GM13977 (cell line): ENCODE measurements at regions not wholly inside any gene's neighbourhood (a gene's known extent, or its start where the extent isn't known, plus 50 kb on each side); places are given as distances from the start of the nearest gene placed in this dataset.

Experiments
- DNase-seq: peaks from one replicate; pipeline ENCODE4 v3.0.0; 2012; ENCODE audit warnings: low spot score
- in situ Hi-C: fragments of 300-500 bp; cut with MboI; formaldehyde crosslinking; loops from one replicate; pipeline ENCODE4 v1.12.0; 2022; ENCODE audit warnings: low sequenced_read_pairs, low pct_unique_long_range_greater_than_20kb, mixed read lengths, inconsistent platforms; ENCODE audit not compliant: unreplicated experiment
- TF ChIP-seq, protein P1 (sequence below): IDR thresholded peaks from 2 replicates; pipeline ENCODE4 v1.5.1; 2012; ENCODE audit warnings: mild to moderate bottlenecking, control low read depth; ENCODE audit not compliant: insufficient read depth; ENCODE audit errors: extremely low read depth, missing control alignments

DNA sequence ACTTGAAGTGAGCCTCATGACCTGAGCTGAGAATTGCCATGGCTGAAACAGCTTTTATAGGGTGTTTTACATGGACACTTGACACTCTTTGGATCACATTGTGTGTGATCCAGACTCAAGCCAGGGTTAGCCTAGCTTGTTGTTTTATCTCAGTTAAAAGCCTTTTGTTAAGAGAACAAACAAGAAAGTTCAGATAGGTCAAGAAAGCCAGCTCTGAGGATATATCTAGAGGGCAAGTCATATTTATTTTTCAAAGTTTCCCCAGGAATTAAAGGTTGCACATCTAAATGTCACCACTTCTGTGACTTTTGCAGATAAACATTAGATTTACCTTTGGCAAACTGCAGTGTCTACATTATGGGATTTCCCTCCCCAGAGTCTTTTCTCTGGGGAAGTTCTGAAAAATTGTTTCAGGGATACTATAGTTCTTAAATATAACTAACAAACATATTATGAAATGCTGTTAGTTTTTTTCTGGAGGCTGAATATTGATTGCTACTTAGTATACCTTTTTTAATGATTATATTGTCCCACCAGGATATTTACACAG lies 134.5 kb downstream of the C9orf152 start:
- in situ Hi-C loops = loop anchor here (25.0 kb wide), 1 partner anchor 89 kb away; no protein-coding TSS in a partner anchor
- no peak for DNase-seq
- TF ChIP-seq, protein P1, sequence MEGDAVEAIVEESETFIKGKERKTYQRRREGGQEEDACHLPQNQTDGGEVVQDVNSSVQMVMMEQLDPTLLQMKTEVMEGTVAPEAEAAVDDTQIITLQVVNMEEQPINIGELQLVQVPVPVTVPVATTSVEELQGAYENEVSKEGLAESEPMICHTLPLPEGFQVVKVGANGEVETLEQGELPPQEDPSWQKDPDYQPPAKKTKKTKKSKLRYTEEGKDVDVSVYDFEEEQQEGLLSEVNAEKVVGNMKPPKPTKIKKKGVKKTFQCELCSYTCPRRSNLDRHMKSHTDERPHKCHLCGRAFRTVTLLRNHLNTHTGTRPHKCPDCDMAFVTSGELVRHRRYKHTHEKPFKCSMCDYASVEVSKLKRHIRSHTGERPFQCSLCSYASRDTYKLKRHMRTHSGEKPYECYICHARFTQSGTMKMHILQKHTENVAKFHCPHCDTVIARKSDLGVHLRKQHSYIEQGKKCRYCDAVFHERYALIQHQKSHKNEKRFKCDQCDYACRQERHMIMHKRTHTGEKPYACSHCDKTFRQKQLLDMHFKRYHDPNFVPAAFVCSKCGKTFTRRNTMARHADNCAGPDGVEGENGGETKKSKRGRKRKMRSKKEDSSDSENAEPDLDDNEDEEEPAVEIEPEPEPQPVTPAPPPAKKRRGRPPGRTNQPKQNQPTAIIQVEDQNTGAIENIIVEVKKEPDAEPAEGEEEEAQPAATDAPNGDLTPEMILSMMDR = no peak

DNA sequence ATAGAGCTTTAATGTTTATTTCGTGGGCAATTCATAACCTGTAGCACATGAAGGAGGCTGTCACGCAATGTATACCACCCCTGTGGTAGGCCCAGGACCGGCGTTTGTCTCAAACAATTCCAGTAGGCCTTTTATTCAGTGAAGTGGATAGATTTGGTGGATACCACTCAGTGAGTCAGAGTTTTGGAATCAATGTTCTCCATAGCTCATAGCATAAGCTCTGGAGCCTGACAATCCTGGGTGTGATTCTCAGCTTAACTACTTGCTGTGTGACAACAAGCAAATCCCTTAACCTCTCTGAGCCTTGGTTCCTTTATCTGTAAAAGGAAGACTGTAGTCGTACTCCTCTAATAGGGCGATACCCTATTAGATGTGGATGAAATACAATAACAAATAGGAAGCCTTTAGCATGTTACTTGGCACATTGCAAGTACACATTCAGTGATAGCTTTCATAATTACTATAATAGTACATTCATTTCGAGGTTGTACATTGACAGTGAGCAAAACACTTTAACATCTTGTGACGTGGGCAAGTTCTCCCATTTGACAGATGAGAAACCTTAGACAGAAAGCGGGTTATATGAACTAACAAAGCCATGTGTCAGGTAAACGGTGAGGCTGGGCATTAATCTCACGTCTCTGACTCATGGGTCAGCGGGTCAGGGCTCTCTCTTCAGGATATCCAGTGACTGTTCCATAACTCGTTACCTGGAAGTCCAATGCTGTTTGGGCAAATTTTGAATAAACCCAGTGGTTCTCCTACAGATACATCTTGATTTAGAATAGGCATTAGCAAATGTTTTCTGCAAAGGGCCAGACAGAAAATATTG lies 130.8 kb downstream of the C9orf152 start:
- TF ChIP-seq, protein P1 = no peak
- DNase-seq = no peak
- in situ Hi-C loops = no loop called here

DNA sequence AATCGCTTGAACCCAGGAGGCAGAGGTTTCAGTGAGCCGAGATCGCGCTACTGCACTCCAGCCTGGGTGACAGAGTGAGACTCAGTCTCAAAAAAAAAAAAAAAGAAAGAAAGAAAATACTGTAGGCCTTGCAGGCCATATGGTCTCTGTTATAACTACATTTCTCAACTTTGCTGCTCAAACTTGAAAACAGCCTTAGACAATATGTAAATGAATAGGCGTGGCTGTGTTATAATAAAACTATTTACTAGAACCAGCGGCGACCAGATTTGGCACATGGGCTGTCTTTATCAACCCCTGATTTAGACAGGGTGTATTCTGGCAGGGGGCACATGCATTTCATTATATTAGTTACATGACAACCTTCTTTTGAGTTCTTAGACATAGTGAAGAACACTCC lies 130.0 kb downstream of the C9orf152 start:
- TF ChIP-seq, protein P1 = no peak
- in situ Hi-C loops = no loop called here
- DNase-seq = no peak

DNA sequence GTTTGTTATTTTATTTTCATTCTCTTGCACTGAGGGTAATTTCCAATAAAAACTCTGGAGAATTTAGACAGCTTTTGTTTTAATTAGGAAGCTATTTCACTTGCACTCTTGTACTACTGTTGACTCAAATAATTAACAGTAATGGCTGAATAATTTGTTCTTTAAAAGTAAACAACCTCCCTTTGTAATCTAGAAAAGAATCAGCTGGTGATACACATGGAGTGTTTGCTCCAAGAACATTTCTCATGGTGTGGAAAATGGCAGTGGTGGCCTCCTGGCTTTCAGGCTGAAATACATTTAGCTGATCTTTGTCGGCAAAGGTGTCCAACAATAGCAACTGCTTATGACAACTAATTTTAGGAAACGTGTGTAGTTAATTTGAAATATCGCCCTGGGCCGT lies 129.4 kb downstream of the C9orf152 start:
- no peak for DNase-seq
- TF ChIP-seq, protein P1 = no peak
- in situ Hi-C loops = no loop called here

DNA sequence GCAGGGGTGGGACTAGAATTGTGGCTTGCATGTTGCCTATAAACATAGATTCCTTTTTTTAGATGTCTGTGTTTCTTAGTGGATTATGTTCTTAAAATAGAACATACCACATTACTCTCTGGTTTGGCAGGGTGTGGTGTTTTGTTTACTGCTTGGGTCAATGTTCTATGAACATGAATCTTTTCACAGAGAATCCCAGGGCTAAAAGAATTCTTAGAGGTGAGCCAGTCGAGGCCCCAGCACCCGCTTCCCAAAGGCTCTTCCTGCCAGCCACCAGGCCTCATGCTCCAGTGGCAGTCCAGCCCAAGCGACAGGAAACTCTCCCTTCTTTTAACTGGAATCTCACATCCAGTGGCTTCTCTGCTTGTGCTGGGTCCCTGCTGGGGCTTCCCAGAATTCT lies 126.6 kb downstream of the C9orf152 start:
- DNase-seq = no peak
- TF ChIP-seq, protein P1 = no peak
- in situ Hi-C loops = no loop called here

DNA sequence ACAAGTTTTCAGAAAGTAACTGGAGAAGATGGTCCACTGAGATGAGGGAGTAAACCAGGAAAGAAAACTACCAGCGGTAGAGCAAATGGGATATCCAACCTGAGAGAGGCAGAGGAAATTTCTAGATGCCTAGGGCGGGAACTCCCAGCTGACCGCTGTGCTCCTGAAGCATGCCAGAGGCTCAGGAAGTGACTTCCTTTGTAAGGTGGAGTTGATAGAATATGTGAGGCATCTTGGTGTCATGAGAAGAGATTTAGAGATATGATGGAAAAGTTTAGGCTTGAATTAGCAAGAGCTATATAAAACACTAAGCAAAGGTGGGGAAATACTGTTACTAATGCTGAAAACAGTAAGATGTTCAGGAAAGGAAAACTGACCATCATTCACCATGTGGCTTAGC lies 124.1 kb downstream of the C9orf152 start:
- TF ChIP-seq, protein P1 = no peak
- DNase-seq = no peak
- in situ Hi-C loops = no loop called here
